OCI-LY1 (cell line): ENCODE measurements at regions not wholly inside any gene's neighbourhood (a gene's known extent, or its start where the extent isn't known, plus 50 kb on each side); places are given as distances from the start of the nearest gene placed in this dataset.

Experiments
- H2AFZ ChIP-seq: fragments of 200-600 bp; sonication (generic), shearing (Covaris generic); 2 replicates; pipeline ENCODE4 v1.6.0; 2014; ENCODE audit warnings: antibody characterized with exemption, mild to moderate bottlenecking, low read length
- H3F3A ChIP-seq: fragments of 200-600 bp; sonication (generic), shearing (Covaris generic); 2 replicates; pipeline ENCODE4 v1.6.0; 2014; ENCODE audit warnings: mild to moderate bottlenecking, antibody characterized with exemption, low read length, moderate library complexity; ENCODE audit not compliant: insufficient read depth
- H3K27ac ChIP-seq: fragments of 200-600 bp; sonication (generic); 2 replicates; pipeline ENCODE4 v1.5.1; 2014; ENCODE audit warnings: low read length, mixed run types, mild to moderate bottlenecking, low read depth; ENCODE audit not compliant: poor library complexity, severe bottlenecking
- H3K27me3 ChIP-seq: fragments of 200-600 bp; sonication (generic); 2 replicates; pipeline ENCODE4 v1.6.0; 2014; ENCODE audit warnings: antibody characterized with exemption, mild to moderate bottlenecking, low read length, moderate library complexity; ENCODE audit not compliant: insufficient read depth
- H3K36me3 ChIP-seq: fragments of 200-600 bp; sonication (generic); 2 replicates; pipeline ENCODE4 v1.6.1; 2014; ENCODE audit warnings: mild to moderate bottlenecking, antibody characterized with exemption, low read length, moderate library complexity, mixed read lengths; ENCODE audit not compliant: insufficient read depth
- H3K4me1 ChIP-seq: fragments of 200-600 bp; sonication (generic); 2 replicates; pipeline ENCODE4 v1.5.1; 2014; ENCODE audit warnings: mild to moderate bottlenecking, low read length, moderate library complexity; ENCODE audit not compliant: insufficient read depth, severe bottlenecking
- H3K4me2 ChIP-seq: fragments of 200-600 bp; sonication (generic), shearing (Covaris generic); 2 replicates; pipeline ENCODE4 v1.6.1; 2014; ENCODE audit warnings: low read length
- H3K4me3 ChIP-seq: fragments of 200-600 bp; sonication (generic); 2 replicates; pipeline ENCODE4 v1.5.1; 2014; ENCODE audit warnings: low read length, low read depth, mild to moderate bottlenecking, mixed read lengths; ENCODE audit not compliant: poor library complexity, severe bottlenecking
- H3K79me2 ChIP-seq: fragments of 200-600 bp; shearing (Covaris generic); 2 replicates; pipeline ENCODE4 v1.6.1; 2016; ENCODE audit warnings: mixed run types, low read length, mixed read lengths; ENCODE audit not compliant: insufficient read depth
- H3K9ac ChIP-seq: fragments of 200-600 bp; sonication (generic), shearing (Covaris generic); 2 replicates; pipeline ENCODE4 v1.6.1; 2014; ENCODE audit warnings: mild to moderate bottlenecking, low read length, mixed read lengths
- H3K9me2 ChIP-seq: fragments of 200-600 bp; sonication (generic), shearing (Covaris generic); 2 replicates; pipeline ENCODE4 v1.6.1; 2014; ENCODE audit warnings: low read depth, mild to moderate bottlenecking, low read length, mixed read lengths
- H3K9me3 ChIP-seq: fragments of 200-600 bp; shearing (Covaris generic); 2 replicates; pipeline ENCODE4 v1.6.1; 2014; ENCODE audit warnings: low read length, mixed read lengths
- H4K20me1 ChIP-seq: fragments of 200-600 bp; sonication (generic), shearing (Covaris generic); 2 replicates; pipeline ENCODE4 v1.6.0; 2016; ENCODE audit warnings: mild to moderate bottlenecking, low read length; ENCODE audit not compliant: insufficient read depth
- EZH2 ChIP-seq: fragments of 200-600 bp; sonication (generic), shearing (Covaris generic); IDR thresholded peaks from 2 replicates; pipeline ENCODE4 v1.8.0; 2017; ENCODE audit warnings: borderline replicate concordance, mixed run types, mild to moderate bottlenecking, antibody characterized with exemption, low read length, moderate library complexity, mixed read lengths
- TF ChIP-seq, protein P1 (sequence below): fragments of 200-600 bp; sonication (generic), shearing (Covaris generic); IDR thresholded peaks from 2 replicates; pipeline ENCODE4 v1.5.1; 2017; ENCODE audit warnings: mild to moderate bottlenecking, antibody characterized with exemption, low read length, moderate library complexity, mixed read lengths

DNA sequence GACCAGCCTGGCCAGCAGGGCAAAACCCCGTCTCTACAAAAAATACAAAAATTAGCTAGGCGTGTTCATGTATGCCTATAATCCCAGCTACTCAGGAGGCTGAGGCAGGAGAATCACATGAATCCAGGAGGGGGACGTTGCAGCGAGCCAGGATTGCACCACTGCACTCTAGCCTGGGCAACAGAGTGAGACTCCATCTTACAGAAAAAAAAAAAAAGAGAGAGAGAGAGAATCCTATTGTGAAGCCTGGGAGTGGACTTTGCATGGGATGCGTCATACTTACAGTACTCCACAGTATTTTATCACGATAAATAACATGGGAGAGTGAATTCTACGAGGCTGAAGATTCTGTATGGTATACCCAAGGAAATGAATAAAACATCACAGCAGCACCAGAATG is 139.6 kb downstream of the AASDH start:
- Histone ChIP-seq H3K9me2 (no peaks in the 10 kb centered on the region), H3K79me2 (no peaks in the 10 kb centered on the region), H3K9ac (no peak overlapping the region), H3K4me1 (no peaks in the 10 kb centered on the region), H2AFZ (no peak overlapping the region), H3K27ac (no peak overlapping the region), H4K20me1 (no peaks in the 10 kb centered on the region), H3F3A (no peaks in the 10 kb centered on the region), H3K4me3 (no peak overlapping the region), H3K27me3 (no peaks in the 10 kb centered on the region), H3K36me3 (no peaks in the 10 kb centered on the region), H3K4me2 (no peak overlapping the region), H3K9me3 (no peaks in the 10 kb centered on the region)
- TF ChIP-seq EZH2: no peak
- TF ChIP-seq, protein P1, sequence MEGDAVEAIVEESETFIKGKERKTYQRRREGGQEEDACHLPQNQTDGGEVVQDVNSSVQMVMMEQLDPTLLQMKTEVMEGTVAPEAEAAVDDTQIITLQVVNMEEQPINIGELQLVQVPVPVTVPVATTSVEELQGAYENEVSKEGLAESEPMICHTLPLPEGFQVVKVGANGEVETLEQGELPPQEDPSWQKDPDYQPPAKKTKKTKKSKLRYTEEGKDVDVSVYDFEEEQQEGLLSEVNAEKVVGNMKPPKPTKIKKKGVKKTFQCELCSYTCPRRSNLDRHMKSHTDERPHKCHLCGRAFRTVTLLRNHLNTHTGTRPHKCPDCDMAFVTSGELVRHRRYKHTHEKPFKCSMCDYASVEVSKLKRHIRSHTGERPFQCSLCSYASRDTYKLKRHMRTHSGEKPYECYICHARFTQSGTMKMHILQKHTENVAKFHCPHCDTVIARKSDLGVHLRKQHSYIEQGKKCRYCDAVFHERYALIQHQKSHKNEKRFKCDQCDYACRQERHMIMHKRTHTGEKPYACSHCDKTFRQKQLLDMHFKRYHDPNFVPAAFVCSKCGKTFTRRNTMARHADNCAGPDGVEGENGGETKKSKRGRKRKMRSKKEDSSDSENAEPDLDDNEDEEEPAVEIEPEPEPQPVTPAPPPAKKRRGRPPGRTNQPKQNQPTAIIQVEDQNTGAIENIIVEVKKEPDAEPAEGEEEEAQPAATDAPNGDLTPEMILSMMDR: no peak

DNA sequence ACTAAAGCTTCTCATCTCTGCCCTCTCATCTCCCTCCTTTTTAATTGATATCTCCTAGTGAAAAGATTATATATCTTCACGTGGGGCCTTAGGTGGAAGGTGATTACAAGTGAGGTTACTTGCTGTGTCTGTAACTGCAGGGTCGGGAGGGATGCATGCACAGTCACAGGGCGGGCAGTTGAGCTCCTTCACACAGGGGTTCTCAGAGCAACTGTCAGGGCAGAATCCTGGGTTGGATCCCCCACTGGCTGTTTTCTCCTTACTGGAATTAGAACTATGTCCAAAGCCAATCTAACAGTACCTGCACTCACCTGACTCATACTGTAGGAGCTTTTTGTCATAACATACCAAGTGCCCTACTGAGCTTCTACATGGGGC is 141.1 kb downstream of the AASDH start:
- H3K9me2 ChIP-seq: no peaks in the 10 kb centered on the region
- no peak for TF ChIP-seq EZH2
- TF ChIP-seq, protein P1: no peak
- H3K4me3 ChIP-seq: no peak overlapping the region
- no peaks in the 10 kb centered on the region for H3K27me3 ChIP-seq
- no peaks in the 10 kb centered on the region for H3K9me3 ChIP-seq
- no peak overlapping the region for H3K27ac ChIP-seq
- H2AFZ ChIP-seq: no peak overlapping the region
- no peaks in the 10 kb centered on the region for H4K20me1 ChIP-seq
- H3K4me2 ChIP-seq: no peak overlapping the region
- H3K79me2 ChIP-seq: no peaks in the 10 kb centered on the region
- no peaks in the 10 kb centered on the region for H3K36me3 ChIP-seq
- no peaks in the 10 kb centered on the region for H3F3A ChIP-seq
- no peaks in the 10 kb centered on the region for H3K4me1 ChIP-seq
- no peak overlapping the region for H3K9ac ChIP-seq

DNA sequence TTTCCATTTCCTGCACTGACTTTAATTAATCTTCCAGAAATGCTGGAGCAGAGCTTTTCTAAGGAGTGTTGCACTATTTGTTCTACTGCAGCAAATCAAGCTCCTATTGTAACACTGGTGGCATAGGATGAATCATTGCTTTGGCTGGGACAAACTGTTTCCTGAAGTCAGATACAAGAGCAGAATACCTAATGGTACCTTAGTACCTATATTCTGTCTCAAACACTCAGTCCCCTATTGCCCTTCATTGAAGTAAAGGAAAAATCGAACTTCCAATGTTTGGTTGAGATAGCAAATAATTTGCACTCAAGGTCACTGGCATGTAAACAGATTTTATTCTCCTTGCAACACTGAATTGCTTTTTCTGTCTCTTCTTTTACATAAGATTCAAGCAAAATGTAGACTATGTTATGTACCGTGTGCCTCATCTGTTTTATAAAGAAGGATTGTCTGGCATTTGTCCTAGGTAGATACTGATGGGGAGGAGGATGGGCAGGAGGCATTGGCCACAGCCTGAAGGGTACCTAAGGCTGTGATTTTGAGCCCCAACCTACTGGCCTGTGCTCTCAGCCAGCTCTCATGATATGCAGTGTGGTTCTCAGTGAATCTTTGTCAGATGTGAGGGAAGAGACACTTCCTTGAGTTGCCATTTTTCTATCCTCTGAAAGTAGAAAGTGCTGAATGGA is 141.6 kb downstream of the AASDH start:
- H3K9me3 ChIP-seq: no peaks in the 10 kb centered on the region
- no peaks in the 10 kb centered on the region for H3F3A ChIP-seq
- H3K27ac ChIP-seq: no peak overlapping the region
- H2AFZ ChIP-seq: no peak overlapping the region
- no peaks in the 10 kb centered on the region for H3K9me2 ChIP-seq
- no peak overlapping the region for H3K9ac ChIP-seq
- TF ChIP-seq, protein P1: no peak
- TF ChIP-seq EZH2: no peak
- no peak overlapping the region for H3K4me3 ChIP-seq
- no peak overlapping the region for H3K4me2 ChIP-seq
- H3K79me2 ChIP-seq: no peaks in the 10 kb centered on the region
- H3K4me1 ChIP-seq: no peaks in the 10 kb centered on the region
- no peaks in the 10 kb centered on the region for H4K20me1 ChIP-seq
- no peaks in the 10 kb centered on the region for H3K27me3 ChIP-seq
- no peaks in the 10 kb centered on the region for H3K36me3 ChIP-seq
